Activated CD8-positive, alpha-beta memory T cell treated with anti-CD3 and anti-CD28 coated beads, Interleukin-2, amount 50 U/mL, for 24 hours (primary cell): ENCODE measurements at regions not wholly inside any gene's neighbourhood (a gene's known extent, or its start where the extent isn't known, plus 50 kb on each side); places are given as distances from the start of the nearest gene placed in this dataset.

Experiments used
- DNase-seq: peaks from one replicate; pipeline ENCODE4 v3.0.0-alpha.2; 2020; ENCODE audit errors: extremely low read depth

DNA sequence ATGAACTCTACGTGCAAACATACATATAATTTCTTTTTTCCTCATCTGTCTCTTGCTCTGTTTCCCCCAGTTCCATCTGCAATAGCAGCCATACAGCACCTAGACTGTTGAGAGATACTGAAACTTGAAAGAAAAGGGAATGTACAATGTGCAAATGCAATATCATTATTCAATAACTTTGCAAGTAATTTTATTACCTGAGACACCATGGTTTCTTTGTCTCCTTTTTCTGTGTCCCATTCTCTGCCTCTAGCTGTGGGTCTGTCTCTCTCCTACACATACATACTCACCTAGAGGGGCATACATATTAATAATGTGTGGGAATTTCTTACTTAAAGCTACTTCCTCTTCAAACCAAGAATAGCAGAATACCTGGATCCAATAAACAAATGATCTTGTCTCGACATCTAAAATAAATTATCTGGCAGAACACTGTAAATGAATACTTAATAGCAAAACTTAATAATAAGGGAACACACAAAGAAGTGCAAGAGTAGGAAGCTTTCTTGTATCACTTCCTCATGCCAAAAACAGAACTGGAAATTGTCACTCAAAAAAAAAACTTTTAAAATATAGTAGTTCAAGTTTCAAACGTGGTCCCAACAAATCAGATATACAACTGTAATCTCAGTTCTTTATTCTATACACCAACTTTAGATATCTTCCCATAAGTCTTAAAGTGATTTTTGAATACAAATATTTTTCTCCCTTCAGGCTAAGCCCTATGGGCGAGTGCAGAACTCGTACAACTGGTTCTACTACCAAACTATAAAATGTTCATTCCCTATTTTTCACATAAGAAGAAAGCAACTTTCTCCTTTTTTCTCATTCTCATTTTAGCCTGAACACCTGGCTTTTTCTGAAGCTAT is 194.6 kb downstream of the NRIP1 start:
- DNase-seq = no peak

GRCh38 chr21:14866859-14867765 is 197.7 kb downstream of the NRIP1 start:
- no peak for DNase-seq

DNA sequence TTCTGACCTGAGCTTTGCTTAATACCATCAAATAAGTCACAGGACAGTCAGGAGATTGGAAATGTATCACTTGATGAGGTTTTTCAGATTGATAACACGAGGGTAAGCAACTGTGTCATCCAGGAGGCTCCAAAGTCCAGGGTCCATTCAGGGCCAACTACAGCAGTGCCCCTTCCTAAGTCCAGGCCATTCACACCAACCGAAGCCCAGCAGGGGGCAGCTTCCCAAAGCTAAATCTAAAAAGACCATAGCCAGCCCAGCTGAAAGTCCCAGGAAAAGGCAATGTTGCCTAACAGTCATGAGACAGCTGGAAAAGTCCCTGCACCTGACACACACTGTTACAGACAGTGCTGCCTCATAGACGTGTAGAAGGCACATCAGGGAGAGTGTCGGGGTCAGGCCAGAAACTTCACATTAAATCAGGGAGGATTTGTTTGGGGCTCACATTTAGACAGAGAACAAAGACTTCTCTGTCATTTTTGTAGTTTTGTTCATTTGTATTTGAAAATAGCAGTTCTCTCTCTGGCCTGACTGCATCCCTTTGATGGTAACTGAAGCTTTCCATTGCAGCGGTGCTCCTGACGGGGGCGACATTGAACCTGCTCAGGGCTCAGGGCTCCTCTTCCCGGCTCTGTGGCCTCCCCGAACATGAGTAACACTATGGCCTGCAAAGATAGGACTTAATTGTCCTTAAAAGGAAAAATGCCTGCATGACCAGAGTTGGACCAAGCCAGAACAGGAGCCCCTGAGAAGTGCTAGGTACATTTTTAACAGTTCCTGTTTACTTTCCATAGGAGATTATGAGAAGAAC is 200.4 kb downstream of the NRIP1 start:
- DNase-seq = no peak

GRCh38 chr21:14863745-14864210 is 201.0 kb downstream of the NRIP1 start:
- no peak for DNase-seq

GRCh38 chr21:14862794-14863720 is 201.7 kb downstream of the NRIP1 start:
- DNase-seq = no peak

DNA sequence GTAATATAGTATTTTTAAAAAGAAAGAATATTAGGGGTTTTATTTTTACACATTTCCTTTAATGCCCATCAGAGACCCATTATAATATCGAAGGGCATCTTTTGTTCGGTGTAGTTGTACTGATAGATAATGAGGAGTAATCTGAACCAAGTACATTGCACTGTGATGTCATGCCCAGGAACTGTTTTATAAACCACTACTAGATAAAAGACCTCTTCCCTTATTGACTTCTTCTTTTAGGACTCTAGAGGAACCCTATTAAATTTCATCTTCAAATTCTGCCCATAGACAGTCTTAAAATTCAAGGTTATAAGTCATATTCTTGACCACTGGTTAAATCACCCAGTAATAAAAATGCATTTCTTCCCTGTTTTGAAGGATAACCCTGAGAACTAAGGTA is 206.5 kb downstream of the NRIP1 start:
- no peak for DNase-seq

DNA sequence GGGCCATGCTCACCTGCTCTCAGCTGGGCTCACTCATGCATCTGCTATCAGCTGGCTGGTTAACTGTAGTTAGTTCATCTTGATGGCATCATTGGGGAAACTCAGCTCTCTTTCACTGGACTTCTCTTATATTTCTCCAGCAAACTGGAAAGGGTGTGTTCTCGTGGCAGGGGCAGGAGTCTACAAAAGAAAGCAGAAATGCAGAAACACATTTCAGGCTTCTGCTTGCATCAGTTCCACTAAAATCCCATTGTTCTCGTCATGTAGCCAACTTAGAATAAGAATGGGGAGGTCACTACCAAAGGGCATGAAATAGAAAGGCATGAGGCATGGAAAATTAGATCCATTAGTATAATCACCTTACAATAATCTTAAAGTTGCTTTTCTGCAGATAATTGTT is 207.3 kb downstream of the NRIP1 start:
- DNase-seq = no peak

DNA sequence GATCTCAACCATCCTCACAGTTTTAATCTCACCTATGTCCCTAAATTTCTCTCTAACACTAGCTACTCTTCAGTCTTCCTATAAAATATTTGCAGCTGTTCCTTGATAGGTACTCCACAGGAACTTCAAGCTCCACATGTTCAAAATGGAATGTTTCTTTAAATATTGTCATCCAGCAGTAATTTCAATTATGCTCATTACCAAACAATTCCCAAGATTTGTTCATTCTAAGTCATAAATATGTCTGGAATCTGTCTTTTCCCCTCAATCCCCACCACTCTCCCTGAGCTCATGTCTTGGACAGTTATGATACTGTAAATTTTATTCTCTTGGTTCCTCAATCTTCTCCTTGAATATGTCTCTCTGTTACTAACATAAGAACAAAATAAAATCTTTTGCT is 214.4 kb downstream of the NRIP1 start:
- no peak for DNase-seq

DNA sequence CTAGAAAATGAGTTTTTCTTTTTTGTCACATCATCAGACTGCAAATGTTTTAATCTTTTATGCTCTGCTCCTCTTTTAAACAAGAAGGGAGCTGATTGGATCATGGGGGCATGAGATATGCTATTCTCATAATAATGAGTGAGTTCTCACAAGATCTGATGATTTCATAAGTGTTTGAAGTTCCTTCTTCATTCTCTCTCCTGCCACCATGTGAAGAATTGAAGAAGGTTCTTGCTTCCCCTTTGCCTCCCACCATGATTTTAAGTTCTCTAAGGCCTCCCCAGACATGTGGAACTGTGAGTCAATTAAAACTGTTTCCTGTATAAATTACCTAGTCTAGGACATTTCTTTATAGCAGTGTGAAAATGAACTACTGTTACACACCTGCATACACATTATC is 218.2 kb downstream of the NRIP1 start:
- no peak for DNase-seq

- DNase-seq = no peak
Observed at GRCh38 chr21:14844001-14844400, 220.8 kb downstream of the NRIP1 start.

- DNase-seq = no peak
Observed at GRCh38 chr21:14842601-14843000, 222.2 kb downstream of the NRIP1 start.

DNA sequence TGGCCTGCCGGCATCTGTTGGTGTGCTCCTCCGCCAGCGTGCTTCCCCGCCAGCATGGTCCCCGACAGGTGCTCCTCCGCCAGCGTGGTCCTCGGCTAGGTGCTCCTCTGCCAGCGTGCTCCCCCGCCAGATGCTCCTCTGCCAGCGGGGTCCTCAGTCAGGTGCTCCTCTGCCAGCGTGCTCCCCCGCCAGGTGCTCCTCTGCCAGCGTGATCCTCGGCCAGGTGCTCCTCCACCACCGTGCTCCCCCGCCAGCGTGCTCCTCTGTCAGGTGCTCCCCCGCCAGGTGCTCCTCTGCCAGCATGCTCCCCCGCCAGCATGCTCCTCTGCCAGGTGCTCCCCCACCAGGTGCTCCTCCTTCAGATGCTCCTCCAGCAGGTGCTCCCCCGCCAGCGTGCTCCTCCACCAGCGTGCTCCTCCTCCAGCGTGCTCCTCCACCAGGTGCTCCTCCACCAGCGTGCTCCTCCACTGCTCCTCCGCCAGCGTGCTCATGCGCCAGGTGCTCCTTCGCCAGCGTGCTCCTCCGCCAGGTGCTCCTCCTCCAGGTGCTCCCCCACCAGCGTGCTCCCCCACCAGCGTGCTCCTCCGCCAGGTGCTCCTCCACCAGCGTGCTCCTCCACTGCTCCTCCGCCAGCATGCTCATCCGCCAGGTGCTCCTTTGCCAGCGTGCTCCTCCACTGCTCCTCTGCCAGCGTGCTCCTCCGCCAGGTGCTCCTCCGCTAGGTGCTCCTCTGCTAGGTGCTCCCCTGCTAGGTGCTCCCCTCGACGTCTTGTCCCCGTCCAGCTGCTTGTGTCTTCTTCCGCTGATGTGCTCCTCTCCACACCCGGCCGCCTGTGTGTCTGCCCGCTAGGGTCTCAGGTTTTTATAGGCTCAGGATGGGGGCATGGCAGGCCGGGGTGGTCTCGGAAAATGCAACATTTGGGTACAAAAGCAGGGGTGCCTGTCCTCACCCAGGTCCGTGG is 223.0 kb downstream of the NRIP1 start:
- DNase-seq = no peak

- DNase-seq = no peak
Observed at GRCh38 chr21:14838400-14838799, 226.4 kb downstream of the NRIP1 start.

- DNase-seq = no peak
Observed at GRCh38 chr21:14836950-14837349, 227.8 kb downstream of the NRIP1 start.

DNA sequence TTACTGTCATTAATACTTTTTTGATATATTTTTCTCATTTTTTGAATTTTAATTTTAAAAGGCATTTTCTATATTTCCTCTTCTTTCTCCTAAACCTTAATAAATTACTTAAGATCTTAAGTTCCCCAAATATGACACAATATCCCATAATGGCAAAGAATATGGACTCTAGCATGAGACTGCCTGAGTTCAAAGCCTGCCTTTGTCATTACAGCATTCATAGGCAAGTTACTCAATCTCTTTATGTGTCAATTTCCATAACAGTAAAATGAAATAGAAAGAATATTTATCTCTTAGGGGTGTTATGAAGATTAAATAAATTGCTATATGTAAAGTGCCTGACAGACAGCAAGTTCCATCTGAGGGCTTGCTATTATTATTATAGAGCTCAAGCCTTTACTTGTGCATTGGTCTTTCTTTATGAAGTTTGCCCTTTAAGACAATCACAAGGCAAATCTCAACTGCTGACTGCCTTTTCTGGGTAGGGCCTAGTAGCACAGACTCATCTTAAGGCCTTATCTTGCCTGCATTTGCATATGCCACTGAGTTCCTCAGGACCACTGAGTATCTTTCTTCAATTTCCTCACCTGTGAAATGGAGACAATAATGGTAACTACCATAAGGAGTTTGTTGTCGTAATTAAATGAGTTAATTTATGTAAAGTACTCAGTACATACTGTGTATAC is 231.0 kb downstream of the NRIP1 start:
- DNase-seq = no peak

GRCh38 chr21:14833241-14833640 is 231.6 kb downstream of the NRIP1 start:
- no peak for DNase-seq

GRCh38 chr21:14830307-14830706 is 234.5 kb downstream of the NRIP1 start:
- no peak for DNase-seq

DNA sequence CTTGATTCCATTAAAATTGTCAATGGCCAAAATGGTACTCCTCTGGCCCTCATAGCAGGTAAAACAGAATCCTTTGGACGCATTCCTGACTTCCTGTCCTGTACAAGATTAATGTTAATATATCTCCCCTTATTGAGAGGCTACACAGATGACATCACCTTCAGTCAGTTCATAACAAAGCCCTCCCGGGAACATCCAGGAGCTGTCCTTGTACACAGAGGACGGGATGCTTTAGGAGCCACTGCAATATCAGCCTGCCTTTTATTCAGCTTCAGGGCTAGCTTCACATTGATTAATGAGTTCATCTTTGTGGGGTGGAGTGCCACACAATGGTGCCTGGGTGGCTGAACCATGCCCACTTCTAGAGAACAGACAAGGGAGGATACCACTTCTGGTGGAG is 235.1 kb downstream of the NRIP1 start:
- no peak for DNase-seq

- no peak for DNase-seq
Observed at GRCh38 chr21:14827468-14827867, 237.3 kb downstream of the NRIP1 start.
